ENCODE measurements at regions not wholly inside any gene's neighbourhood (a gene's known extent, or its start where the extent isn't known, plus 50 kb on each side); places are given as distances from the start of the nearest gene placed in this dataset.
"Not testable (repeated sequence)": the region's sequence is repeated elsewhere in the genome, so short reads cannot be mapped to it uniquely, and the experiment has no call there.

DNA sequence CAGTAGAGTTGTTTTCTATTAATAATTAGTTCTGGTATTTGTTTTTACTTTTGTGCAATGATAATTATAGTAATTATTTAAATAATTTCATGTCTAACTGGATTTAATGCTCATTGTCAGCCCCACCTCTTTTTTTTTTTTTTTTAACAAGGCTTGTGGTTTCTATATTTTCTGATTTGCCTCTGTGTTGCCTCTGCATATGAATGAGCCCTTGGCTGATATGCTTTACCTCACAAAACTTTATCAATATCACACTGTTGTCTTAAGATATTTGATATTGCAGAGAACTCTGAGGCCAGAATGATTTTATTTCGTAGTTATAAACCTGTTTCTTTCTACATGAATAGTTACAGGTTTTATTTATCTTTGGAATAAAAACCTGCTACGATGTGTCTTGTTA, 116.2 kb upstream of the ATP2B1 start:
- H3K27ac ChIP-seq (ENCODE audit: low read depth in 1 of 2, low read length in 2 of 2) = no peak overlapping the region
- H3K4me1 ChIP-seq (ENCODE audit: control insufficient read depth in 4 of 4, insufficient read depth in 4 of 4, low read length in 3 of 4) = no peaks in the 10 kb centered on the region
- no peak for TF ChIP-seq HNF4G (IDR thresholded peaks at IDR 0.05)
- WGBS = 76% methylated on average over 2 of the region's 2 CpGs
- no peaks in the 10 kb centered on the region for H3K27me3 ChIP-seq (ENCODE audit: control insufficient read depth in 4 of 4, insufficient read depth in 4 of 4, low read length in 3 of 4)
- no peak for DNase-seq (ENCODE audit: low spot score)
- no peaks in the 10 kb centered on the region for H3K36me3 ChIP-seq (ENCODE audit: control insufficient read depth in 4 of 4, insufficient read depth in 3 of 4, low read depth in 1 of 4, low read length in 3 of 4)
- no peaks in the 10 kb centered on the region for H3K9me3 ChIP-seq (ENCODE audit: control insufficient read depth in 4 of 4, low read length in 3 of 4)
- no peak overlapping the region for H3K9ac ChIP-seq (ENCODE audit: low read depth in 1 of 2, low read length in 2 of 2)
- no peak overlapping the region for H3K4me3 ChIP-seq (ENCODE audit: low read depth in 1 of 3, low read length in 3 of 3)

DNA sequence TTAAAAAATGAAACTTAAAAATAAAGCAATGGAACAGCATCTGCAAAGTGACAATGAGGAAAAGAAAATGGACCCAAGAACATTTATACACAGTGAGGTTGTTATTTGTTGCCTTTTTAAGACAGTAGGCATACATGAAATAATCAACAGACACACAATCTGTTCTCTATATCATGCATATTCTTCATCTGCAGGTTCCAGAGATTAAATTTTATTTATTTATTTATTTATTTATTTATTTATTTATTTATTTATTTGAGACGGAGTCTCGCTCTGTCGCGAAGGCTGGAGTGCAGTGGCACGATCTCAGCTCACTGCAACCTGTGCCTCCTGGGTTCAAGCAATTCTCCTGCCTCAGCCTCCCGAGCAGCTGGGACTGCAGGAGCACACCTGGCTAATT, 114.4 kb upstream of the ATP2B1 start:
- DNase-seq (ENCODE audit: low spot score); H3K27ac ChIP-seq (ENCODE audit: low read depth in 1 of 2, low read length in 2 of 2); H3K4me3 ChIP-seq (ENCODE audit: low read depth in 1 of 3, low read length in 3 of 3); H3K27me3 ChIP-seq (ENCODE audit: control insufficient read depth in 4 of 4, insufficient read depth in 4 of 4, low read length in 3 of 4); H3K9ac ChIP-seq (ENCODE audit: low read depth in 1 of 2, low read length in 2 of 2); H3K36me3 ChIP-seq (ENCODE audit: control insufficient read depth in 4 of 4, insufficient read depth in 3 of 4, low read depth in 1 of 4, low read length in 3 of 4); H3K4me1 ChIP-seq (ENCODE audit: control insufficient read depth in 4 of 4, insufficient read depth in 4 of 4, low read length in 3 of 4); H3K9me3 ChIP-seq (ENCODE audit: control insufficient read depth in 4 of 4, low read length in 3 of 4): not testable (repeated sequence)
- 97% methylated on average over 6 of the region's 6 CpGs for WGBS

DNA sequence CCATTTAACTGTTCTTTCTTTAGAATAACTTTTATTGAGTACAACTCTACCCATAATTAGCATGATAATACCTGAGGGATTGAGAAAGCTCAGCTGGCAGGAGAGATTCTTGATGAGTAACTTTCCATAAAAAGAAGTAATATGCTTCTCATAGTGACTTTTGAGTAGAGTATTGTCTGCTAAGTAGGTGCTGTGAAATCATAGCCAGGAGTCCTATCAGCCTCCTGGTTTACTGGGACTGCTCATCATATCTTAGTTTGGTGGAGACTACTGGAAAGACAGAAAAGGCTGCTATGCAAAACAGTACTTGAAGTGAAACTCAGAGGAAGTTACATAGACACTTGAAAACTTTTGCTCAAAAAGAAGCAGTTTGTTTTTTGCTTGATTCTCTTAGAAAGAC, 113.3 kb upstream of the ATP2B1 start:
- Histone ChIP-seq H3K9me3 (ENCODE audit: control insufficient read depth in 4 of 4, low read length in 3 of 4) (no peaks in the 10 kb centered on the region), H3K4me1 (ENCODE audit: control insufficient read depth in 4 of 4, insufficient read depth in 4 of 4, low read length in 3 of 4) (no peaks in the 10 kb centered on the region), H3K4me3 (ENCODE audit: low read depth in 1 of 3, low read length in 3 of 3) (no peak overlapping the region), H3K27ac (ENCODE audit: low read depth in 1 of 2, low read length in 2 of 2) (no peak overlapping the region), H3K27me3 (ENCODE audit: control insufficient read depth in 4 of 4, insufficient read depth in 4 of 4, low read length in 3 of 4) (no peaks in the 10 kb centered on the region), H3K36me3 (ENCODE audit: control insufficient read depth in 4 of 4, insufficient read depth in 3 of 4, low read depth in 1 of 4, low read length in 3 of 4) (no peaks in the 10 kb centered on the region), H3K9ac (ENCODE audit: low read depth in 1 of 2, low read length in 2 of 2) (no peak overlapping the region)
- DNase-seq (ENCODE audit: low spot score) = no peak
- TF ChIP-seq YY1 (IDR thresholded peaks at IDR 0.05) (no peak), HNF4G (IDR thresholded peaks at IDR 0.05) (no peak), NR2F2 (IDR thresholded peaks at IDR 0.05) (no peak)
- TF ChIP-seq, protein P1, sequence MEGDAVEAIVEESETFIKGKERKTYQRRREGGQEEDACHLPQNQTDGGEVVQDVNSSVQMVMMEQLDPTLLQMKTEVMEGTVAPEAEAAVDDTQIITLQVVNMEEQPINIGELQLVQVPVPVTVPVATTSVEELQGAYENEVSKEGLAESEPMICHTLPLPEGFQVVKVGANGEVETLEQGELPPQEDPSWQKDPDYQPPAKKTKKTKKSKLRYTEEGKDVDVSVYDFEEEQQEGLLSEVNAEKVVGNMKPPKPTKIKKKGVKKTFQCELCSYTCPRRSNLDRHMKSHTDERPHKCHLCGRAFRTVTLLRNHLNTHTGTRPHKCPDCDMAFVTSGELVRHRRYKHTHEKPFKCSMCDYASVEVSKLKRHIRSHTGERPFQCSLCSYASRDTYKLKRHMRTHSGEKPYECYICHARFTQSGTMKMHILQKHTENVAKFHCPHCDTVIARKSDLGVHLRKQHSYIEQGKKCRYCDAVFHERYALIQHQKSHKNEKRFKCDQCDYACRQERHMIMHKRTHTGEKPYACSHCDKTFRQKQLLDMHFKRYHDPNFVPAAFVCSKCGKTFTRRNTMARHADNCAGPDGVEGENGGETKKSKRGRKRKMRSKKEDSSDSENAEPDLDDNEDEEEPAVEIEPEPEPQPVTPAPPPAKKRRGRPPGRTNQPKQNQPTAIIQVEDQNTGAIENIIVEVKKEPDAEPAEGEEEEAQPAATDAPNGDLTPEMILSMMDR (IDR thresholded peaks at IDR 0.05; ENCODE audit: low read depth, low read length, missing input control) = no peak
- TF ChIP-seq, protein P2, sequence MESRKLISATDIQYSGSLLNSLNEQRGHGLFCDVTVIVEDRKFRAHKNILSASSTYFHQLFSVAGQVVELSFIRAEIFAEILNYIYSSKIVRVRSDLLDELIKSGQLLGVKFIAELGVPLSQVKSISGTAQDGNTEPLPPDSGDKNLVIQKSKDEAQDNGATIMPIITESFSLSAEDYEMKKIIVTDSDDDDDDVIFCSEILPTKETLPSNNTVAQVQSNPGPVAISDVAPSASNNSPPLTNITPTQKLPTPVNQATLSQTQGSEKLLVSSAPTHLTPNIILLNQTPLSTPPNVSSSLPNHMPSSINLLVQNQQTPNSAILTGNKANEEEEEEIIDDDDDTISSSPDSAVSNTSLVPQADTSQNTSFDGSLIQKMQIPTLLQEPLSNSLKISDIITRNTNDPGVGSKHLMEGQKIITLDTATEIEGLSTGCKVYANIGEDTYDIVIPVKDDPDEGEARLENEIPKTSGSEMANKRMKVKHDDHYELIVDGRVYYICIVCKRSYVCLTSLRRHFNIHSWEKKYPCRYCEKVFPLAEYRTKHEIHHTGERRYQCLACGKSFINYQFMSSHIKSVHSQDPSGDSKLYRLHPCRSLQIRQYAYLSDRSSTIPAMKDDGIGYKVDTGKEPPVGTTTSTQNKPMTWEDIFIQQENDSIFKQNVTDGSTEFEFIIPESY (IDR thresholded peaks at IDR 0.05) = no peak

DNA sequence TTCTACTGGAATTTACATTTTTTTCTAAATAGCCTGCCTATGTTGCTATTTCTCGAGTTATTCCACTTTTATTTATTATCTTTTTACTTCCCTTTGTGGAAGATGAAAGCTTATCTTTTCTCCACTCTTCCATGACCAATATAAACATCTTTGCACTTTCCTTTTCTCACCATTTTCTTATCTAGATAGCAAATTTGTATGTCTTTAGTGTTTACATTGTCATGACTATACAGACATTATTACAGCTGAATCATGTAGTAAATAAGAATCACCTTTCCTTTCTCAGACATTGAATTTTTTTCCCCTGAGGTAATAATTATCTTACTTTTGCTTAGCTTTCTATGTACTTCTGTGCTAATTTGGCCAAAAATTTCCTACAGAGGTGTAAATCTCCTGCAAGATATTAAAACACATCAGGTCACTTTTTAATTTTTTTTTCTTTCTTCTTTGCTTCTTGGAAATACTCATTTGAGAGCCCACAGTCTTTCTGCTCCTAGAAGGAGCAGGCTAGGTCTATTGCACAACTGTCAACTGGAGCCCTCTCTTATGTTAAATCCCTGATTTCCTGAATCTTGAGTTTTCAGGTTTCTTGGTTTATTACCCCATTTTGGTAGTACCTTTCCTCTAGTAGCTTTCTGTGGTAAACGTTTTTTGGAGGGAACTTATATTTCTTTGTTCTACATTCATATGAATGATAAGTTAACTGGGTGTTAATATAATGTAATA, 109.0 kb upstream of the ATP2B1 start:
- WGBS = 52% methylated on average over 2 of the region's 2 CpGs
- no peaks in the 10 kb centered on the region for H3K27me3 ChIP-seq (ENCODE audit: control insufficient read depth in 4 of 4, insufficient read depth in 4 of 4, low read length in 3 of 4)
- H3K4me1 ChIP-seq (ENCODE audit: control insufficient read depth in 4 of 4, insufficient read depth in 4 of 4, low read length in 3 of 4) = no peaks in the 10 kb centered on the region
- no peak for DNase-seq (ENCODE audit: low spot score)
- H3K9me3 ChIP-seq (ENCODE audit: control insufficient read depth in 4 of 4, low read length in 3 of 4) = no peaks in the 10 kb centered on the region
- H3K9ac ChIP-seq (ENCODE audit: low read depth in 1 of 2, low read length in 2 of 2) = no peak overlapping the region
- no peak overlapping the region for H3K27ac ChIP-seq (ENCODE audit: low read depth in 1 of 2, low read length in 2 of 2)
- H3K4me3 ChIP-seq (ENCODE audit: low read depth in 1 of 3, low read length in 3 of 3) = no peak overlapping the region
- no peaks in the 10 kb centered on the region for H3K36me3 ChIP-seq (ENCODE audit: control insufficient read depth in 4 of 4, insufficient read depth in 3 of 4, low read depth in 1 of 4, low read length in 3 of 4)
- TF ChIP-seq SP1 (IDR thresholded peaks at IDR 0.05) = no peak
- TF ChIP-seq, protein P3, sequence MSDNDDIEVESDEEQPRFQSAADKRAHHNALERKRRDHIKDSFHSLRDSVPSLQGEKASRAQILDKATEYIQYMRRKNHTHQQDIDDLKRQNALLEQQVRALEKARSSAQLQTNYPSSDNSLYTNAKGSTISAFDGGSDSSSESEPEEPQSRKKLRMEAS (IDR thresholded peaks at IDR 0.05) = no peak
- TF ChIP-seq JUND (IDR thresholded peaks at IDR 0.05) = no peak
- TF ChIP-seq, protein P1 (IDR thresholded peaks at IDR 0.05; ENCODE audit: low read depth, low read length, missing input control) = no peak
- TF ChIP-seq FOXA1 (IDR thresholded peaks at IDR 0.05) = no peak
- no peak for TF ChIP-seq GABPA (IDR thresholded peaks at IDR 0.05 in 1 of 2, conservative IDR thresholded peaks at IDR 0.05 in 1 of 2)
